Smooth muscle cell (in vitro differentiated cells): ENCODE measurements at regions not wholly inside any gene's neighbourhood (a gene's known extent, or its start where the extent isn't known, plus 50 kb on each side); places are given as distances from the start of the nearest gene placed in this dataset.
"Not testable (repeated sequence)": the region's sequence is repeated elsewhere in the genome, so short reads cannot be mapped to it uniquely, and the experiment has no call there.

Experiments used
- DNase-seq: peaks from one replicate; lab custom pipeline; 2025; ENCODE audit not compliant: unreplicated experiment; lab: John Stamatoyannopoulos, UW
- H2AFZ ChIP-seq: fragments of 200-600 bp; sonication (generic); 2 replicates; pipeline ENCODE4 v1.6.0; 2016; ENCODE audit warnings: antibody characterized with exemption, low read depth, mild to moderate bottlenecking
- H3F3A ChIP-seq: fragments of 200-600 bp; sonication (generic); 2 replicates; pipeline ENCODE4 v1.6.0; 2017; ENCODE audit warnings: antibody characterized with exemption, low read depth
- H3K27ac ChIP-seq: fragments of 200-600 bp; sonication (generic); 2 replicates; pipeline ENCODE4 v1.5.1; 2016; ENCODE audit warnings: low read depth, mild to moderate bottlenecking
- H3K27me3 ChIP-seq: fragments of 200-600 bp; sonication (generic); 2 replicates; pipeline ENCODE4 v1.6.1; 2016; ENCODE audit warnings: low read depth, mild to moderate bottlenecking
- H3K36me3 ChIP-seq: fragments of 200-600 bp; sonication (generic); 2 replicates; pipeline ENCODE4 v1.5.1; 2016; ENCODE audit warnings: low read depth
- H3K4me1 ChIP-seq: fragments of 200-600 bp; sonication (generic); 2 replicates; pipeline ENCODE4 v1.5.1; 2016; ENCODE audit warnings: low read depth
- H3K4me2 ChIP-seq: fragments of 200-600 bp; sonication (generic); 2 replicates; pipeline ENCODE4 v1.6.0; 2016; ENCODE audit warnings: mild to moderate bottlenecking
- H3K4me3 ChIP-seq: fragments of 200-600 bp; sonication (generic); 2 replicates; pipeline ENCODE4 v1.5.1; 2016; ENCODE audit warnings: mild to moderate bottlenecking
- H3K79me2 ChIP-seq: fragments of 200-600 bp; sonication (generic); 2 replicates; pipeline ENCODE4 v1.6.0; 2016; ENCODE audit warnings: low read depth, mild to moderate bottlenecking
- H3K9ac ChIP-seq: fragments of 200-600 bp; sonication (generic); 2 replicates; pipeline ENCODE4 v1.6.0; 2016; ENCODE audit warnings: low read depth
- H3K9me3 ChIP-seq: fragments of 200-600 bp; sonication (generic); replicated peaks from 2 replicates; pipeline ENCODE4 v1.5.1; 2016; ENCODE audit warnings: low read depth
- H4K20me1 ChIP-seq: fragments of 200-600 bp; sonication (generic); 2 replicates; pipeline ENCODE4 v1.6.0; 2016; ENCODE audit warnings: low read depth
- CTCF ChIP-seq: fragments of 200-600 bp; sonication (generic); IDR thresholded peaks from 2 replicates; pipeline ENCODE4 v1.5.1; 2017; ENCODE audit warnings: borderline replicate concordance, mild to moderate bottlenecking, antibody characterized with exemption; ENCODE audit not compliant: insufficient read depth, poor library complexity, severe bottlenecking
- WGBS: methylation state at CpG from one replicate; pipeline ENCODE4 v1.1.7; 2016; ENCODE audit warnings: low lambda C conversion rate; 5-methylcytosine and 5-hydroxymethylcytosine counted together

GRCh38 chr12:127980585-127980984 is 286.4 kb upstream of the TMEM132C start:
- H3K4me1 ChIP-seq: no peaks in the 10 kb centered on the region
- no peaks in the 10 kb centered on the region for H3K9me3 ChIP-seq
- no peak overlapping the region for H3K4me2 ChIP-seq
- no peak for TF ChIP-seq CTCF
- H3K4me3 ChIP-seq: no peak overlapping the region
- WGBS: 73% methylated on average over 4 of the region's 4 CpGs
- H3K27me3 ChIP-seq: no peaks in the 10 kb centered on the region
- no peak overlapping the region for H2AFZ ChIP-seq
- H3K27ac ChIP-seq: no peak overlapping the region
- H3K79me2 ChIP-seq: no peaks in the 10 kb centered on the region
- DNase-seq: no peak
- no peaks in the 10 kb centered on the region for H3K36me3 ChIP-seq
- no peak overlapping the region for H3K9ac ChIP-seq
- no peaks in the 10 kb centered on the region for H4K20me1 ChIP-seq
- no peaks in the 10 kb centered on the region for H3F3A ChIP-seq

- H3F3A ChIP-seq: no peaks in the 10 kb centered on the region
- no peaks in the 10 kb centered on the region for H3K79me2 ChIP-seq
- no peak overlapping the region for H2AFZ ChIP-seq
- H3K36me3 ChIP-seq: no peaks in the 10 kb centered on the region
- H3K27me3 ChIP-seq: no peaks in the 10 kb centered on the region
- no peak for TF ChIP-seq CTCF
- no peak overlapping the region for H3K27ac ChIP-seq
- no peak for DNase-seq
- WGBS: 87% methylated on average over 5 of the region's 5 CpGs
- no peaks in the 10 kb centered on the region for H4K20me1 ChIP-seq
- H3K9me3 ChIP-seq: no peaks in the 10 kb centered on the region
- H3K4me3 ChIP-seq: no peak overlapping the region
- no peaks in the 10 kb centered on the region for H3K4me1 ChIP-seq
- no peak overlapping the region for H3K9ac ChIP-seq
- no peak overlapping the region for H3K4me2 ChIP-seq
Observed at GRCh38 chr12:127981875-127982274, 285.1 kb upstream of the TMEM132C start.

GRCh38 chr12:127983213-127983791 is 283.7 kb upstream of the TMEM132C start:
- WGBS: 97% methylated on average over 40 of the region's 50 CpGs
- not testable (repeated sequence) for H2AFZ ChIP-seq, H3K4me3 ChIP-seq

GRCh38 chr12:127984386-127985055 is 282.4 kb upstream of the TMEM132C start:
- DNase-seq: no peak
- H3K27me3 ChIP-seq: no peaks in the 10 kb centered on the region
- H3K4me2 ChIP-seq: peak overlapping the region; percentile 32
- H3K9ac ChIP-seq: peak overlapping the region; percentile 18
- no peaks in the 10 kb centered on the region for H3K9me3 ChIP-seq
- H3K4me1 ChIP-seq: no peaks in the 10 kb centered on the region
- H2AFZ ChIP-seq: no peak overlapping the region
- H3K36me3 ChIP-seq: no peaks in the 10 kb centered on the region
- H3F3A ChIP-seq: no peaks in the 10 kb centered on the region
- peak overlapping the region; percentile 61 for H3K27ac ChIP-seq
- no peaks in the 10 kb centered on the region for H4K20me1 ChIP-seq
- no peak overlapping the region for H3K4me3 ChIP-seq
- no peak for TF ChIP-seq CTCF
- 65% methylated on average over 10 of the region's 10 CpGs for WGBS
- no peaks in the 10 kb centered on the region for H3K79me2 ChIP-seq

More at GRCh38 chr12:127983213-127983791, 283.7 kb upstream of the TMEM132C start:
- H3K9me3 ChIP-seq, H3K4me2 ChIP-seq, H3K79me2 ChIP-seq, H3K36me3 ChIP-seq, H3K27ac ChIP-seq, DNase-seq, H3K4me1 ChIP-seq, H3F3A ChIP-seq, H4K20me1 ChIP-seq, H3K27me3 ChIP-seq, H3K9ac ChIP-seq: not testable (repeated sequence)
